Loucy (cell line): ENCODE measurements at regions not wholly inside any gene's neighbourhood (a gene's known extent, or its start where the extent isn't known, plus 50 kb on each side); places are given as distances from the start of the nearest gene placed in this dataset.

ENCODE experiments used
- H2AFZ ChIP-seq: fragments of 200-600 bp; sonication (generic); 2 replicates; pipeline ENCODE4 v1.6.0; 2016; ENCODE audit warnings: antibody characterized with exemption, mild to moderate bottlenecking, low read length, moderate library complexity
- H3F3A ChIP-seq: fragments of 200-600 bp; 2 replicates; pipeline ENCODE4 v1.6.0; 2016; ENCODE audit warnings: antibody characterized with exemption, low read depth, mild to moderate bottlenecking
- H3K27me3 ChIP-seq: fragments of 200-600 bp; sonication (generic); 2 replicates; pipeline ENCODE4 v1.6.1; 2014; ENCODE audit warnings: low read length, mild to moderate bottlenecking; ENCODE audit not compliant: insufficient read depth, poor library complexity, severe bottlenecking
- H3K36me3 ChIP-seq: fragments of 200-600 bp; sonication (generic); 2 replicates; pipeline ENCODE4 v1.6.1; 2016; ENCODE audit warnings: low read length; ENCODE audit not compliant: insufficient read depth
- H3K4me1 ChIP-seq: fragments of 200-600 bp; sonication (generic); 2 replicates; pipeline ENCODE4 v1.5.1; 2014; ENCODE audit warnings: low read length, mild to moderate bottlenecking; ENCODE audit not compliant: insufficient read depth, poor library complexity, severe bottlenecking
- H3K4me2 ChIP-seq: fragments of 200-600 bp; sonication (generic); 2 replicates; pipeline ENCODE4 v1.6.0; 2014; ENCODE audit warnings: antibody characterized with exemption, low read length, low read depth, mild to moderate bottlenecking; ENCODE audit not compliant: poor library complexity, severe bottlenecking
- H3K4me3 ChIP-seq: fragments of 200-600 bp; sonication (generic); 2 replicates; pipeline ENCODE4 v1.5.1; 2014; ENCODE audit warnings: low read length, mild to moderate bottlenecking, mixed read lengths; ENCODE audit not compliant: poor library complexity, severe bottlenecking
- H3K79me2 ChIP-seq: fragments of 200-600 bp; sonication (generic); 2 replicates; pipeline ENCODE4 v1.6.1; 2014; ENCODE audit warnings: low read length; ENCODE audit not compliant: insufficient read depth
- H3K9ac ChIP-seq: fragments of 200-600 bp; sonication (generic); 2 replicates; pipeline ENCODE4 v1.6.0; 2014; ENCODE audit warnings: mild to moderate bottlenecking, low read depth, low read length, moderate library complexity; ENCODE audit not compliant: poor library complexity, severe bottlenecking
- H3K9me2 ChIP-seq: fragments of 200-600 bp; sonication (generic); replicated peaks from 2 replicates; pipeline ENCODE4 v1.6.1; 2016; ENCODE audit warnings: low read depth, low read length, mixed read lengths
- H3K9me3 ChIP-seq: fragments of 200-600 bp; sonication (generic); 2 replicates; pipeline ENCODE4 v1.6.1; 2014; ENCODE audit warnings: mild to moderate bottlenecking, antibody characterized with exemption, low read length, low read depth; ENCODE audit not compliant: insufficient read depth
- H4K20me1 ChIP-seq: fragments of 200-600 bp; sonication (generic); 2 replicates; pipeline ENCODE4 v1.6.0; 2014; ENCODE audit warnings: antibody characterized with exemption, low read length, mild to moderate bottlenecking; ENCODE audit not compliant: insufficient read depth, poor library complexity, severe bottlenecking
- EZH2phosphoT487 ChIP-seq: fragments of 200-600 bp; IDR thresholded peaks from 2 replicates; pipeline ENCODE4 v1.6.1; 2018; ENCODE audit warnings: antibody characterized with exemption, mild to moderate bottlenecking, moderate library complexity, borderline replicate concordance
- TF ChIP-seq, protein P1 (sequence below): fragments of 200-600 bp; sonication (generic); conservative IDR thresholded peaks from 2 replicates; pipeline ENCODE4 v1.5.1; 2014; ENCODE audit warnings: mild to moderate bottlenecking, antibody characterized with exemption, low read length

DNA sequence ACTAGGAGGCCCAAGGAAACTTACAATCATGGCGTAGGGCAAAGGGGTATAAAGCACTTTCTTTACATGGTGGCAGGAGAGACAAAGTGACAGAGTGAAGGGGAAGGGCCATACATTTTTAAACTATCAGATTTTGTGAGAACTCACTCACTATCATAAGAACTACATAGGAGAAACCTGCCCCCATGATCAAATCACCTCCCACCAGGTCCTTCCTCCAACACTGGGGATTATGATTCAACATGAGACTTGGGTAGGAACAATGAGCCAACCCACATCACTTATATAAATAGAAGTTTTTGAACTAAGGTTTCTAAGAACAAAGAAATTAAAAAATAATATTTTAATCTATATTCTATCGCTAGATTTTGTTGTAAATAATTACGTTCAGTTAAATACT is 460.3 kb upstream of the TYRP1 start:
- H3F3A ChIP-seq: no peaks in the 10 kb centered on the region
- H3K4me1 ChIP-seq: no peaks in the 10 kb centered on the region
- no peaks in the 10 kb centered on the region for H3K79me2 ChIP-seq
- H3K9me2 ChIP-seq: no peaks in the 10 kb centered on the region
- H3K27me3 ChIP-seq: no peaks in the 10 kb centered on the region
- no peak overlapping the region for H3K9ac ChIP-seq
- no peaks in the 10 kb centered on the region for H4K20me1 ChIP-seq
- H3K4me2 ChIP-seq: no peak overlapping the region
- TF ChIP-seq EZH2phosphoT487: no peak
- TF ChIP-seq, protein P1, sequence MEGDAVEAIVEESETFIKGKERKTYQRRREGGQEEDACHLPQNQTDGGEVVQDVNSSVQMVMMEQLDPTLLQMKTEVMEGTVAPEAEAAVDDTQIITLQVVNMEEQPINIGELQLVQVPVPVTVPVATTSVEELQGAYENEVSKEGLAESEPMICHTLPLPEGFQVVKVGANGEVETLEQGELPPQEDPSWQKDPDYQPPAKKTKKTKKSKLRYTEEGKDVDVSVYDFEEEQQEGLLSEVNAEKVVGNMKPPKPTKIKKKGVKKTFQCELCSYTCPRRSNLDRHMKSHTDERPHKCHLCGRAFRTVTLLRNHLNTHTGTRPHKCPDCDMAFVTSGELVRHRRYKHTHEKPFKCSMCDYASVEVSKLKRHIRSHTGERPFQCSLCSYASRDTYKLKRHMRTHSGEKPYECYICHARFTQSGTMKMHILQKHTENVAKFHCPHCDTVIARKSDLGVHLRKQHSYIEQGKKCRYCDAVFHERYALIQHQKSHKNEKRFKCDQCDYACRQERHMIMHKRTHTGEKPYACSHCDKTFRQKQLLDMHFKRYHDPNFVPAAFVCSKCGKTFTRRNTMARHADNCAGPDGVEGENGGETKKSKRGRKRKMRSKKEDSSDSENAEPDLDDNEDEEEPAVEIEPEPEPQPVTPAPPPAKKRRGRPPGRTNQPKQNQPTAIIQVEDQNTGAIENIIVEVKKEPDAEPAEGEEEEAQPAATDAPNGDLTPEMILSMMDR: no peak
- H3K36me3 ChIP-seq: no peaks in the 10 kb centered on the region
- no peaks in the 10 kb centered on the region for H3K9me3 ChIP-seq
- no peak overlapping the region for H3K4me3 ChIP-seq
- no peak overlapping the region for H2AFZ ChIP-seq

GRCh38 chr9:12253941-12254340 is 439.2 kb upstream of the TYRP1 start:
- no peak overlapping the region for H2AFZ ChIP-seq
- H3K79me2 ChIP-seq: no peaks in the 10 kb centered on the region
- no peak overlapping the region for H3K4me3 ChIP-seq
- H3K36me3 ChIP-seq: no peaks in the 10 kb centered on the region
- TF ChIP-seq EZH2phosphoT487: no peak
- TF ChIP-seq, protein P1: no peak
- no peaks in the 10 kb centered on the region for H3F3A ChIP-seq
- no peak overlapping the region for H3K9ac ChIP-seq
- H3K4me1 ChIP-seq: no peaks in the 10 kb centered on the region
- H3K4me2 ChIP-seq: no peak overlapping the region
- H3K9me3 ChIP-seq: no peaks in the 10 kb centered on the region
- H3K27me3 ChIP-seq: no peaks in the 10 kb centered on the region
- no peaks in the 10 kb centered on the region for H4K20me1 ChIP-seq
- H3K9me2 ChIP-seq: no peaks in the 10 kb centered on the region

DNA sequence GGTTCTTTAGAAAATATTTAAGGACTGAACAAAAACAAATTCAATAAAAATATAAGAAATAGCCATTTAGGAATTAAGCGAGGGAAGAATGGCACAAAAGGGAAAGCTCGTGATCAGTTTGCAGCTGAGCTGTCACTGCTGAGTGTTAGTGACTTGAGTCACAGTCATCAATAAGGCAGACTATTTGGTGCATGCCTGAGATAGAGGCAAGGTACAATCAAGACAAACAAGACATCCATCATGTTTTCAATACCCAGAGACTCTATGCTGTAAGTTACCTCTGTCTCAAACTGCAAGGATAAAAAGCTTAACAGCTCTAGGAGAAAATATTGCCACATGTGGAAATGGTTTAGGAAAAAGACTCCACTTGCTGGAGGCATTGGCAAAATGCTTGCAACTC is 426.4 kb upstream of the TYRP1 start:
- no peaks in the 10 kb centered on the region for H3K79me2 ChIP-seq
- H3K4me1 ChIP-seq: no peaks in the 10 kb centered on the region
- no peaks in the 10 kb centered on the region for H3F3A ChIP-seq
- H2AFZ ChIP-seq: no peak overlapping the region
- no peak overlapping the region for H3K4me3 ChIP-seq
- H3K9me2 ChIP-seq: no peaks in the 10 kb centered on the region
- no peak overlapping the region for H3K9ac ChIP-seq
- no peaks in the 10 kb centered on the region for H3K27me3 ChIP-seq
- no peaks in the 10 kb centered on the region for H3K9me3 ChIP-seq
- H4K20me1 ChIP-seq: no peaks in the 10 kb centered on the region
- H3K36me3 ChIP-seq: no peaks in the 10 kb centered on the region
- no peak overlapping the region for H3K4me2 ChIP-seq
- no peak for TF ChIP-seq EZH2phosphoT487
- TF ChIP-seq, protein P1: no peak
